ENCODE measurements at regions not wholly inside any gene's neighbourhood (a gene's known extent, or its start where the extent isn't known, plus 50 kb on each side); places are given as distances from the start of the nearest gene placed in this dataset.

GRCh38 chr5:74954919-74955318 is 88.7 kb upstream of the FAM169A start:
- DNase-seq (ENCODE audit: low read depth in 3 of 3): no peak

GRCh38 chr5:74953937-74954720 is 87.9 kb upstream of the FAM169A start:
- no peak for DNase-seq (ENCODE audit: low read depth in 3 of 3)

GRCh38 chr5:74953554-74953936 is 87.4 kb upstream of the FAM169A start:
- DNase-seq (ENCODE audit: low read depth in 3 of 3): no peak

- DNase-seq (ENCODE audit: low read depth in 3 of 3): no peak
Measured at GRCh38 chr5:74952406-74952805, 86.2 kb upstream of the FAM169A start.

- no peak for DNase-seq (ENCODE audit: low read depth in 3 of 3)
Measured at GRCh38 chr5:74951865-74952264, 85.7 kb upstream of the FAM169A start.

- no peak for DNase-seq (ENCODE audit: low read depth in 3 of 3)
Measured at GRCh38 chr5:74950836-74951515, 84.8 kb upstream of the FAM169A start.

GRCh38 chr5:74949976-74950375 is 83.8 kb upstream of the FAM169A start:
- DNase-seq (ENCODE audit: low read depth in 3 of 3): no peak

GRCh38 chr5:74948031-74948546 is 81.9 kb upstream of the FAM169A start:
- no peak for DNase-seq (ENCODE audit: low read depth in 3 of 3)

- DNase-seq (ENCODE audit: low read depth in 3 of 3): no peak
Measured at GRCh38 chr5:74946471-74946870, 80.3 kb upstream of the FAM169A start.

- peak in 1 of 3 experiments; percentile 49 for DNase-seq (ENCODE audit: low read depth in 3 of 3)
Measured at GRCh38 chr5:74945561-74946165, 79.5 kb upstream of the FAM169A start.

- no peak for DNase-seq (ENCODE audit: low read depth in 3 of 3)
Measured at GRCh38 chr5:74943905-74944304, 77.7 kb upstream of the FAM169A start.

- no peak for DNase-seq (ENCODE audit: low read depth in 3 of 3)
Measured at GRCh38 chr5:74942622-74943286, 76.6 kb upstream of the FAM169A start.

GRCh38 chr5:74940782-74941353 is 74.7 kb upstream of the FAM169A start:
- no peak for DNase-seq (ENCODE audit: low read depth in 3 of 3)

- no peak for DNase-seq (ENCODE audit: low read depth in 3 of 3)
Measured at GRCh38 chr5:74938250-74938933, 72.2 kb upstream of the FAM169A start.

GRCh38 chr5:74935752-74936091 is 69.5 kb upstream of the FAM169A start:
- DNase-seq (ENCODE audit: low read depth in 3 of 3): no peak

GRCh38 chr5:74934949-74935751 is 69.0 kb upstream of the FAM169A start:
- DNase-seq (ENCODE audit: low read depth in 3 of 3): peak in 1 of 3 experiments; percentile 7

- no peak for DNase-seq (ENCODE audit: low read depth in 3 of 3)
Measured at GRCh38 chr5:74927336-74927735, 61.1 kb upstream of the FAM169A start.

GRCh38 chr5:74919487-74919886 is 53.3 kb upstream of the FAM169A start:
- DNase-seq (ENCODE audit: low read depth in 3 of 3): no peak

GRCh38 chr5:74919041-74919440 is 52.9 kb upstream of the FAM169A start:
- DNase-seq (ENCODE audit: low read depth in 3 of 3): no peak

GRCh38 chr5:74918232-74918669 is 52.1 kb upstream of the FAM169A start:
- DNase-seq (ENCODE audit: low read depth in 3 of 3): no peak
